Bronchial epithelial cell (primary cell): ENCODE measurements at regions not wholly inside any gene's neighbourhood (a gene's known extent, or its start where the extent isn't known, plus 50 kb on each side); places are given as distances from the start of the nearest gene placed in this dataset.
A peak's percentile ranks its signal among the peaks of the same experiment; 100 is the strongest.
"Not testable (repeated sequence)": the region's sequence is repeated elsewhere in the genome, so short reads cannot be mapped to it uniquely, and the experiment has no call there.

ENCODE experiments used
- DNase-seq: peaks from one replicate; pipeline ENCODE4 v3.0.0-alpha.2; 2010; ENCODE audit warnings: low read depth
- FAIRE-seq: peaks from 2 replicates; lab custom pipeline; 2011; peaks lifted over from hg19 to GRCh38; lab: Jason Lieb, UNC
- H3K27me3 ChIP-seq: 2 replicates; pipeline ENCODE4 v1.5.1; 2011; ENCODE audit warnings: low read length; ENCODE audit not compliant: control insufficient read depth, insufficient read depth
- H3K36me3 ChIP-seq: 2 replicates; pipeline ENCODE4 v1.5.1; 2011; ENCODE audit warnings: low read length; ENCODE audit not compliant: control insufficient read depth, insufficient read depth
- H3K4me3 ChIP-seq: 2 replicates; pipeline ENCODE4 v1.5.1; 2011; ENCODE audit warnings: mild to moderate bottlenecking, low read depth, low read length, control low read depth
- TF ChIP-seq, protein P1 (sequence below): IDR thresholded peaks from 2 replicates; pipeline ENCODE4 v1.5.1; 2011; ENCODE audit warnings: mild to moderate bottlenecking, moderate library complexity, low read length, control low read depth, inconsistent platforms; ENCODE audit not compliant: insufficient read depth, severe bottlenecking

DNA sequence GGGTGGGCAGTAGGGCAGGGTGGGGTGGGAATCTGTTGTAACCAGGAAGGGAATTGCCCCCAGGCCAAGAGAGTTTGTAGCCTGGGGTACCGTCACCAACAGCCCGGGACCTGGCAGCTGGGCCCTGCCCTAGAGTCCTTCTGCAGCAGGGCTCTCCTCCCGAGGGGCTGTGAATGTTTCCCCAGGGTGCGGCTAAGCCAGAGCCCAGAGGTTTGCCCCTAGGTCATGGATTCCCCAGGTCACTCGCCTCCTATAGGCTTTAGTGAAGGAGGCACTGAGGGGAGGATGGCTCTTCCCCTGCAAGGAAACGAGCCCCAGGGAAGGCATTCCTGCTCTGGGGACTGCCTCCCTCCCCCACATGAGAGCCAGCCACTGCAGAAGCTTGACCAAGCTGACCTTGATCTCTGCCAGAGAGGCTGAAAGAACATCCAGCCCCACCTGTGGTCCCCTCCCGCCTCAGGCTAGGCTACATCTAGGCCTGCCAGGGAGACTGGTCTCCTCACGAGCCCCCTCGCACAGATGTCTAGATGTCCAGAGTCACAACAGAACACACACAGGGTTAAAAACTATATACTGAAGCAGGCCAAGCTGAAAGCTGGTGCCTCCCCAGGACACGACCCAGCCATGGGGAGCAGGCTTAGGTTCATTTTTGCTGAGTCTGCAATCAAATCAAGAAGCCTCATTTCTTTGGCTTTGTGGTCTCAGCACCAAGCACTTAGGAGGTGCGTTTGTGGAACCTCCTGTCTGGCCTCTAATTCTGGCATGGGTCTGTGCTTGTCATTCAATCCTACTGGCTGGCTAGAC lies 69.1 kb upstream of the TAMM41 start:
- H3K27me3 ChIP-seq: peaks cover 9% of the 10 kb centered on the region

DNA sequence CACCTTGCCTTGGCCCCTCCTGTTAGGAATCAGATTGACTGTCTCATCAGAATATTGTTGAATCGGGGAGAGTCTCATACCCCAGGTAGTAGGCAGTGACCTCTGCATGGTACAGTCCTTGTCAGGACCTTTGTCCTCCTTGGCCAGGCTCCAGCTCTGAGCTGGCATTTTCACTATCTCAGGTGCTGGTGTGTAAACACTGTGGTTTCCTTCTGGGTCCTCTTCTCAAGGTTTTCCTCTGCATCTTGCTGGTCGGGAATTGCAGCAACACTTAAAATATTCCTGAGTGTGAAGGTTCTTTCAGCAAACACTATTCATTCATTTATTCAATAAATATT lies 69.7 kb upstream of the TAMM41 start:
- FAIRE-seq: peak; percentile 77
- not testable (repeated sequence) for H3K27me3 ChIP-seq, H3K4me3 ChIP-seq, H3K36me3 ChIP-seq, DNase-seq

More for the DNA sequence above, 69.1 kb upstream of the TAMM41 start:
- Histone ChIP-seq H3K4me3 (no peak overlapping the region), H3K36me3 (no peaks in the 10 kb centered on the region)
- FAIRE-seq (no peak), DNase-seq (no peak)
- TF ChIP-seq, protein P1, sequence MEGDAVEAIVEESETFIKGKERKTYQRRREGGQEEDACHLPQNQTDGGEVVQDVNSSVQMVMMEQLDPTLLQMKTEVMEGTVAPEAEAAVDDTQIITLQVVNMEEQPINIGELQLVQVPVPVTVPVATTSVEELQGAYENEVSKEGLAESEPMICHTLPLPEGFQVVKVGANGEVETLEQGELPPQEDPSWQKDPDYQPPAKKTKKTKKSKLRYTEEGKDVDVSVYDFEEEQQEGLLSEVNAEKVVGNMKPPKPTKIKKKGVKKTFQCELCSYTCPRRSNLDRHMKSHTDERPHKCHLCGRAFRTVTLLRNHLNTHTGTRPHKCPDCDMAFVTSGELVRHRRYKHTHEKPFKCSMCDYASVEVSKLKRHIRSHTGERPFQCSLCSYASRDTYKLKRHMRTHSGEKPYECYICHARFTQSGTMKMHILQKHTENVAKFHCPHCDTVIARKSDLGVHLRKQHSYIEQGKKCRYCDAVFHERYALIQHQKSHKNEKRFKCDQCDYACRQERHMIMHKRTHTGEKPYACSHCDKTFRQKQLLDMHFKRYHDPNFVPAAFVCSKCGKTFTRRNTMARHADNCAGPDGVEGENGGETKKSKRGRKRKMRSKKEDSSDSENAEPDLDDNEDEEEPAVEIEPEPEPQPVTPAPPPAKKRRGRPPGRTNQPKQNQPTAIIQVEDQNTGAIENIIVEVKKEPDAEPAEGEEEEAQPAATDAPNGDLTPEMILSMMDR: no peak

DNA sequence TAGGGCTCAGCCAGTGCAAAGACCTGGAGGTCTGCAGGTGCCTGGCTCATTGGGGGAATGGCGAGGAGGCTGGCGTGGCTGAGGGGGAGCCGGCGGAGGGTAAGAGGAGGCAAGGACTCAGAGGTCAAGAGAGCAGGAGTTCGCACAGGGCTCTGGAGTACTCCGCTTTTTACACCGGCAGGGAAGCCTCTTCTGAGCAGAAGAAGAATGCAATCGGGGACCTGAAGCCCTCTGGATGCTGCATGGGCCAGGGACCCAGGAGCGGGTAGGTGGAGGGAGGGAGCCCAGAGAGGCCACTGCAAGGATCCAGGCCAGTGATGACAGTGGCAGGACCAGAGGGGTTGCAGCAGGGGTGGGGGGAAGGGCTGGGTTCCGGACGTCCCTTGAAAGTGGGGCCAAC lies 70.4 kb upstream of the TAMM41 start:
- TF ChIP-seq, protein P1: no peak
- peaks cover 9% of the 10 kb centered on the region for H3K27me3 ChIP-seq
- no peaks in the 10 kb centered on the region for H3K36me3 ChIP-seq
- DNase-seq (no peak), FAIRE-seq (no peak)
- no peak overlapping the region for H3K4me3 ChIP-seq

DNA sequence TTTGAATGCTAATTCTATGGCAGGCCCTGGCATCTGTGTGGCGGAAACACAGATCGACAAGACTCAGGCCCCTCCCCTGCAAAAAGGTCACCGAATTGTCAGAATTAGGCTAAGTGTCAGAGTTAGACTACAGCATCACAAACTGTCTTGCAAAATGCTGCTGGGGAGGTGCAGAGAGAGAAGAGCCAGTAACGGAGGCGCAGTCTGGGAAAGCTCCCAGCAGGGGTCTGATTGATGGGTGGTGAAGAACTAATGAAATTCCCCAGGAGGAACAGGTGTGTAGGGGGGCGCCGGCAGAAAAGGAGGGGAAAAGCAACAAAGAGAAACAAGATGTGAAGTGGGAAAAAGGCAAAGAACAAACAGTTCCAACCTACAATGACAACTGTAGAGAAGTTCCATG lies 72.7 kb upstream of the TAMM41 start:
- no peak for FAIRE-seq
- TF ChIP-seq, protein P1: no peak
- peaks cover 9% of the 10 kb centered on the region for H3K27me3 ChIP-seq
- H3K4me3 ChIP-seq: no peak overlapping the region
- no peak for DNase-seq
- H3K36me3 ChIP-seq: no peaks in the 10 kb centered on the region

DNA sequence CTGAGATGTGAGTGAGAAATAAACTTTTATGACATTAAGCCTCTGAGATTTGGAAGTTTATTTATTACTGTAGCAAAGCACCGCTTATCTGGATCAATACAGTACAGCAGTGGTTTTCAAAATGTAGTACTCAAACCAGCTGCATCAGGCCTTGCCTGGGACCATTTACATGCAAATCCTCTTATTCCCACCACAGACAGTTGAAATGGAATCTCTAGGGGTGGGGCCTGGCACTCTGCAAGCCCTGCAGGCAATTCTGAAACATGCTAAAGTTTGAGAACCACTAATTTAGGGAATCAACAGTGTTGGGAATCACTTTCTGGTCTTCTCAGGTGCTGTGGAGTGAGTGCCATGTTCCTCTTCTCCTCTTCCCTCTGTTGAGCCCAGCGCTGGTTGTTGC lies 77.8 kb upstream of the TAMM41 start:
- FAIRE-seq (no peak), DNase-seq (no peak)
- no peaks in the 10 kb centered on the region for H3K27me3 ChIP-seq
- TF ChIP-seq, protein P1: no peak
- no peak overlapping the region for H3K4me3 ChIP-seq
- no peaks in the 10 kb centered on the region for H3K36me3 ChIP-seq

DNA sequence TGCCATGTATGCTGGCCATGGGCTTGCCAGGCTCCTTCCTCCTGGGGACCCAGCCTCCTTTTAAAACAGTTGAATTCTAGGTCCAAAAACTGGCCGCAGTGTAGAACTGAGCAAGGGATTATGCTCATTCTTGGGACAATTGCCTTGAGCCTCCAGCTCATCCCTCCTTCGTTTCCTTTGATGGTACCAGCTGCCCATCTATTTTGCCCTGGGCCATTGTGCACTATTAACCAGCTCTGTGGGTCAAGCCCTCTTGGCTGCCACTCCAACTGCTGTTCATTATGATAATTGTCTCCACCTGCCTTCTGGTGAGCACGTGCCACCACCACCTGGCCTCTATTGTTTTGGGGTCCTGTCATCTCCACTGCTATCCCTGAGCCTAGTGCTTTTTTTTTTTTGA lies 75.8 kb upstream of the SYN2 start:
- no peak overlapping the region for H3K4me3 ChIP-seq
- no peak for DNase-seq

More for the DNA sequence above, 75.8 kb upstream of the SYN2 start:
- no peak for FAIRE-seq
- Histone ChIP-seq H3K27me3 (no peaks in the 10 kb centered on the region), H3K36me3 (no peaks in the 10 kb centered on the region)
- TF ChIP-seq, protein P1: no peak
